ENCODE measurements at regions not wholly inside any gene's neighbourhood (a gene's known extent, or its start where the extent isn't known, plus 50 kb on each side); places are given as distances from the start of the nearest gene placed in this dataset.
"Not testable (repeated sequence)": the region's sequence is repeated elsewhere in the genome, so short reads cannot be mapped to it uniquely, and the experiment has no call there.

GRCh38 chr3:40864146-40864782, 335.0 kb upstream of the CTNNB1 start:
- DNase-seq, result no peak

- no peak for DNase-seq
Measured at GRCh38 chr3:40864915-40865314, 334.4 kb upstream of the CTNNB1 start.

GRCh38 chr3:40867797-40868196, 331.5 kb upstream of the CTNNB1 start:
- no peak for DNase-seq

- no peak for DNase-seq
Measured at GRCh38 chr3:40869013-40869412, 330.3 kb upstream of the CTNNB1 start.

GRCh38 chr3:40869939-40870338, 329.4 kb upstream of the CTNNB1 start:
- DNase-seq, result no peak

- DNase-seq, result no peak
Measured at GRCh38 chr3:40871394-40871793, 327.9 kb upstream of the CTNNB1 start.

GRCh38 chr3:40872258-40872920, 326.9 kb upstream of the CTNNB1 start:
- DNase-seq, result no peak

GRCh38 chr3:40873476-40873875, 325.8 kb upstream of the CTNNB1 start:
- DNase-seq, result no peak

- DNase-seq, result no peak
Measured at GRCh38 chr3:40873934-40874699, 325.2 kb upstream of the CTNNB1 start.

GRCh38 chr3:40875581-40875980, 323.7 kb upstream of the CTNNB1 start:
- no peak for DNase-seq

- DNase-seq, result no peak
Measured at GRCh38 chr3:40876009-40876408, 323.3 kb upstream of the CTNNB1 start.

GRCh38 chr3:40876496-40876895, 322.8 kb upstream of the CTNNB1 start:
- DNase-seq, result no peak

GRCh38 chr3:40877631-40878463, 321.5 kb upstream of the CTNNB1 start:
- DNase-seq, result no peak

- DNase-seq, result no peak
Measured at GRCh38 chr3:40878464-40878905, 320.8 kb upstream of the CTNNB1 start.

- no peak for DNase-seq
Measured at GRCh38 chr3:40885430-40885829, 313.9 kb upstream of the CTNNB1 start.

- DNase-seq, result no peak
Measured at GRCh38 chr3:40886660-40887425, 312.5 kb upstream of the CTNNB1 start.

- DNase-seq, result no peak
Measured at GRCh38 chr3:40891186-40891585, 308.1 kb upstream of the CTNNB1 start.

- no peak for DNase-seq
Measured at GRCh38 chr3:40895109-40895508, 304.2 kb upstream of the CTNNB1 start.

- DNase-seq, result no peak
Measured at GRCh38 chr3:40899286-40899712, 300.0 kb upstream of the CTNNB1 start.

- DNase-seq, result no peak
Measured at GRCh38 chr3:40901298-40901697, 298.0 kb upstream of the CTNNB1 start.

- DNase-seq, result no peak
Measured at GRCh38 chr3:40901796-40902195, 297.5 kb upstream of the CTNNB1 start.

GRCh38 chr3:40907907-40908465, 291.3 kb upstream of the CTNNB1 start:
- DNase-seq, result not testable (repeated sequence)

Data from stimulated activated CD4-positive, alpha-beta T cell treated with anti-CD3 and anti-CD28 coated beads, Interleukin-15, amount 100 ng/mL, for 24 hours (primary cell).